Ascending aorta (tissue), 2 donors: ENCODE measurements at regions not wholly inside any gene's neighbourhood (a gene's known extent, or its start where the extent isn't known, plus 50 kb on each side); places are given as distances from the start of the nearest gene placed in this dataset.

Source experiments
- DNase-seq, 2 donors: peaks; one replicate each; pipeline ENCODE4 v3.0.0-alpha.2; 2019; ENCODE audit warnings: low spot score in 2 of 2
- H3K27ac ChIP-seq, 2 donors: fragments of 200-600 bp; sonication (generic); one replicate each; pipeline ENCODE4 v1.5.1; 2016 to 2017; ENCODE audit warnings: mild to moderate bottlenecking in 1 of 2
- H3K27me3 ChIP-seq: fragments of 200-600 bp; sonication (generic); one replicate; pipeline ENCODE4 v1.5.1; 2017
- H3K36me3 ChIP-seq, 2 donors: fragments of 200-600 bp; sonication (generic); one replicate each; pipeline ENCODE4 v1.5.1; 2016
- H3K4me1 ChIP-seq, 2 donors: fragments of 200-600 bp; sonication (generic); one replicate each; pipeline ENCODE4 v1.5.1; 2016 to 2017; ENCODE audit warnings: mild to moderate bottlenecking in 1 of 2
- H3K4me3 ChIP-seq, 2 donors: fragments of 200-600 bp; sonication (generic); one replicate each; pipeline ENCODE4 v1.5.1; 2016 to 2017; ENCODE audit warnings: mild to moderate bottlenecking in 1 of 2
- H3K9me3 ChIP-seq, 2 donors: fragments of 200-600 bp; sonication (generic); one replicate each; pipeline ENCODE4 v1.5.1; 2016
- CTCF ChIP-seq, 3 experiments: fragments of 200-600 bp in 2 of 3; fragments of 450-650 bp in 1 of 3; sonication (generic) in 2 of 3; IDR thresholded peaks; one replicate each; pipeline ENCODE4 v1.5.1; 2016 to 2019; ENCODE audit warnings: antibody characterized with exemption in 3 of 3, mild to moderate bottlenecking in 1 of 3, moderate library complexity in 1 of 3
- intact Hi-C: fragments of 100-400 bp; cut with DNase I; formaldehyde crosslinking; loops from one replicate; pipeline ENCODE4 v1.15.1; 2023

- TF ChIP-seq CTCF (IDR thresholded peaks at IDR 0.05) = no peak
- Histone ChIP-seq H3K4me3 (no peak overlapping the region), H3K4me1 (peaks cover 4 to 23% of the 10 kb centered on the region in 2 donors), H3K27me3 (no peaks in the 10 kb centered on the region), H3K36me3 (no peaks in the 10 kb centered on the region), H3K9me3 (no peaks in the 10 kb centered on the region), H3K27ac (no peak overlapping the region)
- no peak for DNase-seq
- intact Hi-C loops = no loop called here
Measured at GRCh38 chr9:110083866-110084265, 124.1 kb downstream of the C9orf152 start.

GRCh38 chr9:110086537-110086936 lies 121.4 kb downstream of the C9orf152 start:
- DNase-seq = no peak
- no peak overlapping the region for H3K4me3 ChIP-seq
- intact Hi-C loops = no loop called here
- H3K27me3 ChIP-seq = no peaks in the 10 kb centered on the region
- H3K27ac ChIP-seq = no peak overlapping the region
- no peak for TF ChIP-seq CTCF (IDR thresholded peaks at IDR 0.05)
- H3K9me3 ChIP-seq = no peaks in the 10 kb centered on the region
- H3K4me1 ChIP-seq = peaks cover 3 to 11% of the 10 kb centered on the region in 2 donors
- H3K36me3 ChIP-seq = no peaks in the 10 kb centered on the region

- Histone ChIP-seq H3K36me3 (no peaks in the 10 kb centered on the region), H3K4me3 (no peak overlapping the region), H3K27me3 (no peaks in the 10 kb centered on the region), H3K9me3 (no peaks in the 10 kb centered on the region), H3K27ac (no peak overlapping the region), H3K4me1 (peaks cover 0 to 5% of the 10 kb centered on the region in 2 donors)
- no peak for DNase-seq
- intact Hi-C loops = no loop called here
- no peak for TF ChIP-seq CTCF (IDR thresholded peaks at IDR 0.05)
Measured at GRCh38 chr9:110087605-110088004, 120.4 kb downstream of the C9orf152 start.

- Histone ChIP-seq H3K27ac (no peak overlapping the region), H3K4me1 (peaks cover 0 to 5% of the 10 kb centered on the region in 2 donors), H3K36me3 (no peaks in the 10 kb centered on the region), H3K4me3 (no peak overlapping the region), H3K9me3 (no peaks in the 10 kb centered on the region), H3K27me3 (no peaks in the 10 kb centered on the region)
- intact Hi-C loops = no loop called here
- DNase-seq = no peak
- no peak for TF ChIP-seq CTCF (IDR thresholded peaks at IDR 0.05)
Measured at GRCh38 chr9:110088099-110088498, 119.9 kb downstream of the C9orf152 start.

GRCh38 chr9:110089681-110090370 lies 118.1 kb downstream of the C9orf152 start:
- intact Hi-C loops = no loop called here
- Histone ChIP-seq H3K4me3 (no peak overlapping the region), H3K27me3 (no peaks in the 10 kb centered on the region), H3K27ac (no peak overlapping the region), H3K36me3 (no peaks in the 10 kb centered on the region), H3K4me1 (peaks cover 0 to 9% of the 10 kb centered on the region in 2 donors), H3K9me3 (no peaks in the 10 kb centered on the region)
- no peak for DNase-seq
- TF ChIP-seq CTCF (IDR thresholded peaks at IDR 0.05) = no peak

- intact Hi-C loops = no loop called here
- Histone ChIP-seq H3K27ac (no peak overlapping the region), H3K36me3 (no peaks in the 10 kb centered on the region), H3K4me3 (no peak overlapping the region), H3K27me3 (no peaks in the 10 kb centered on the region), H3K4me1 (peaks cover 0 to 17% of the 10 kb centered on the region in 2 donors), H3K9me3 (no peaks in the 10 kb centered on the region)
- no peak for DNase-seq
- TF ChIP-seq CTCF (IDR thresholded peaks at IDR 0.05) = no peak
Measured at GRCh38 chr9:110092792-110093191, 115.2 kb downstream of the C9orf152 start.
